A673 (cell line): ENCODE measurements at regions not wholly inside any gene's neighbourhood (a gene's known extent, or its start where the extent isn't known, plus 50 kb on each side); places are given as distances from the start of the nearest gene placed in this dataset.
"Not testable (repeated sequence)": the region's sequence is repeated elsewhere in the genome, so short reads cannot be mapped to it uniquely, and the experiment has no call there.

Experiments used
- CTCF ChIP-seq: fragments of 300-800, 200-600 bp; sonication (generic); conservative IDR thresholded peaks from 2 replicates; pipeline ENCODE4 v1.5.1; 2017; ENCODE audit warnings: low read depth, mild to moderate bottlenecking, antibody characterized with exemption, low read length, moderate library complexity, mixed read lengths
- EZH2 ChIP-seq: fragments of 200-600 bp; sonication (generic); IDR thresholded peaks from 2 replicates; pipeline ENCODE4 v1.6.1; 2017; ENCODE audit warnings: borderline replicate concordance, low read depth, mild to moderate bottlenecking, mixed read lengths, antibody characterized with exemption, low read length; ENCODE audit not compliant: poor library complexity, severe bottlenecking

DNA sequence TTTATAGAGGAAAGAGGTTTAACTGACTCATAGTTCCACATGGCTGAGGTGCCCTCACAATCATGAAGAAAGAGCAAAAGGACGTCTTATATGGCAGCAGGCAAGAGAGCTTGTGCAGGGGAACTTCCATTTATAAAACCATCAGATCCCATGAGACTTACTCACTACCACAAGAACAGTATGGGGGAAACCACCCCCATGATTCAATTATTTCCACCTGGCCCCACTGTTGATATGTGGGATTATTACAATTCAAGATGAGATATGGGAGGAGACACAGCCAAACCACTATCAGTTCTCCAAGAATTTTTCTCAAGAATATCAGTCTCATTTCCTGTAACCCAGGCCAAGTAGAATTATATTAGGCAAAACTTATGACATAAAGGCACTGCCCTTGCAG is 77.8 kb downstream of the COL6A6 start:
- not testable (repeated sequence) for TF ChIP-seq CTCF, EZH2
